Tibial nerve (tissue), 4 donors: ENCODE measurements at regions not wholly inside any gene's neighbourhood (a gene's known extent, or its start where the extent isn't known, plus 50 kb on each side); places are given as distances from the start of the nearest gene placed in this dataset.

Experiments used
- DNase-seq, 2 donors: peaks; one replicate each; pipeline ENCODE4 v3.0.0-alpha.2; 2019; ENCODE audit warnings: low spot score in 2 of 2
- H3K27ac ChIP-seq, 4 donors: fragments of 200-600 bp; sonication (generic) in 3 of 4; one replicate each; pipeline ENCODE4 v1.5.1; 2017 to 2019; ENCODE audit warnings: mild to moderate bottlenecking in 1 of 4
- H3K27me3 ChIP-seq, 2 donors: fragments of 200-600 bp; sonication (generic) in 1 of 2; one replicate each; pipeline versions ENCODE4 v1.5.1 to v1.6.0; 2017 to 2019
- H3K36me3 ChIP-seq, 3 donors: fragments of 200-600 bp; sonication (generic); one replicate each; pipeline ENCODE4 v1.5.1; 2018 to 2019
- H3K4me1 ChIP-seq, 4 donors: fragments of 200-600 bp; sonication (generic) in 3 of 4; one replicate each; pipeline ENCODE4 v1.5.1; 2017 to 2019
- H3K4me3 ChIP-seq, 4 donors: fragments of 200-600 bp; sonication (generic) in 3 of 4; one replicate each; pipeline ENCODE4 v1.5.1; 2017 to 2019; ENCODE audit warnings: mild to moderate bottlenecking in 1 of 4, moderate library complexity in 1 of 4
- H3K9me3 ChIP-seq, 4 donors: fragments of 200-600 bp; sonication (generic) in 3 of 4; one replicate each; pipeline ENCODE4 v1.5.1; 2017 to 2019
- CTCF ChIP-seq, 5 experiments: fragments of 200-600 bp in 3 of 5; fragments of 450-650 bp in 2 of 5; sonication (generic) in 3 of 5; IDR thresholded peaks; one replicate each; pipeline ENCODE4 v1.5.1; 2016 to 2019; ENCODE audit warnings: antibody characterized with exemption in 5 of 5, mild to moderate bottlenecking in 3 of 5, moderate library complexity in 2 of 5
- EP300 ChIP-seq, 2 donors: sonication (generic); formaldehyde crosslinking; IDR thresholded peaks; one replicate each; pipeline ENCODE4 v1.6.1; 2017; ENCODE audit warnings: antibody characterized with exemption in 2 of 2, mild to moderate bottlenecking in 1 of 2
- POLR2A ChIP-seq, 2 donors: fragments of 450-650 bp; IDR thresholded peaks; one replicate each; pipeline ENCODE4 v1.6.1; 2017; ENCODE audit warnings: antibody characterized with exemption in 2 of 2, mild to moderate bottlenecking in 2 of 2, moderate library complexity in 2 of 2
- WGBS, 2 donors: methylation state at CpG; one replicate each; pipeline ENCODE4 v1.1.5; 2018; 5-methylcytosine and 5-hydroxymethylcytosine counted together

- Histone ChIP-seq H3K27ac (no peak overlapping the region), H3K4me3 (no peak overlapping the region), H3K4me1 (no peaks in the 10 kb centered on the region), H3K9me3 (no peaks in the 10 kb centered on the region), H3K36me3 (no peaks in the 10 kb centered on the region), H3K27me3 (no peaks in the 10 kb centered on the region)
- no peak for TF ChIP-seq CTCF (IDR thresholded peaks at IDR 0.05)
- no peak for TF ChIP-seq POLR2A (IDR thresholded peaks at IDR 0.05)
- no peak for TF ChIP-seq EP300 (IDR thresholded peaks at IDR 0.05)
- no peak for DNase-seq
These were observed 1055.4 kb downstream of the AGBL1 start for GRCh38 chr15:87135109-87135508.

GRCh38 chr15:87133704-87134103 is 1054.0 kb downstream of the AGBL1 start:
- no peaks in the 10 kb centered on the region for H3K27me3 ChIP-seq
- no peak for DNase-seq
- H3K27ac ChIP-seq, result no peak overlapping the region
- no peak overlapping the region for H3K4me3 ChIP-seq
- H3K36me3 ChIP-seq, result no peaks in the 10 kb centered on the region
- TF ChIP-seq POLR2A (IDR thresholded peaks at IDR 0.05) (no peak), EP300 (IDR thresholded peaks at IDR 0.05) (no peak), CTCF (IDR thresholded peaks at IDR 0.05) (no peak)
- H3K9me3 ChIP-seq, result no peaks in the 10 kb centered on the region
- no peaks in the 10 kb centered on the region for H3K4me1 ChIP-seq

GRCh38 chr15:87131067-87131466 is 1051.4 kb downstream of the AGBL1 start:
- Histone ChIP-seq H3K27ac (no peak overlapping the region), H3K27me3 (no peaks in the 10 kb centered on the region), H3K4me1 (no peaks in the 10 kb centered on the region), H3K4me3 (no peak overlapping the region), H3K9me3 (no peaks in the 10 kb centered on the region), H3K36me3 (no peaks in the 10 kb centered on the region)
- TF ChIP-seq CTCF (IDR thresholded peaks at IDR 0.05) (no peak), POLR2A (IDR thresholded peaks at IDR 0.05) (no peak), EP300 (IDR thresholded peaks at IDR 0.05) (no peak)
- no peak for DNase-seq
- 89 to 94% methylated on average over 1 of the region's 1 CpG for WGBS, 2 donors

- TF ChIP-seq POLR2A (IDR thresholded peaks at IDR 0.05) (no peak), EP300 (IDR thresholded peaks at IDR 0.05) (no peak), CTCF (IDR thresholded peaks at IDR 0.05) (no peak)
- H3K4me1 ChIP-seq, result no peaks in the 10 kb centered on the region
- DNase-seq, result no peak
- H3K27ac ChIP-seq, result no peak overlapping the region
- H3K27me3 ChIP-seq, result no peaks in the 10 kb centered on the region
- H3K36me3 ChIP-seq, result no peaks in the 10 kb centered on the region
- no peak overlapping the region for H3K4me3 ChIP-seq
- H3K9me3 ChIP-seq, result no peaks in the 10 kb centered on the region
- WGBS, 2 donors, result 79 to 83% methylated on average over 1 of the region's 1 CpG
These were observed 1050.2 kb downstream of the AGBL1 start for GRCh38 chr15:87129916-87130315.

- Histone ChIP-seq H3K4me1 (peaks cover 0 to 13% (median 0%) of the 10 kb centered on the region in 4 donors), H3K4me3 (no peak overlapping the region), H3K36me3 (no peaks in the 10 kb centered on the region), H3K27me3 (no peaks in the 10 kb centered on the region), H3K9me3 (no peaks in the 10 kb centered on the region), H3K27ac (no peak overlapping the region)
- TF ChIP-seq POLR2A (IDR thresholded peaks at IDR 0.05) (no peak), EP300 (IDR thresholded peaks at IDR 0.05) (no peak), CTCF (IDR thresholded peaks at IDR 0.05) (no peak)
- DNase-seq, result no peak
- WGBS, 2 donors, result 90 to 91% methylated on average over 27 of the region's 27 CpGs
These were observed 1044.2 kb downstream of the AGBL1 start for GRCh38 chr15:87123676-87124382.
